ENCODE measurements at regions not wholly inside any gene's neighbourhood (a gene's known extent, or its start where the extent isn't known, plus 50 kb on each side); places are given as distances from the start of the nearest gene placed in this dataset.

DNA sequence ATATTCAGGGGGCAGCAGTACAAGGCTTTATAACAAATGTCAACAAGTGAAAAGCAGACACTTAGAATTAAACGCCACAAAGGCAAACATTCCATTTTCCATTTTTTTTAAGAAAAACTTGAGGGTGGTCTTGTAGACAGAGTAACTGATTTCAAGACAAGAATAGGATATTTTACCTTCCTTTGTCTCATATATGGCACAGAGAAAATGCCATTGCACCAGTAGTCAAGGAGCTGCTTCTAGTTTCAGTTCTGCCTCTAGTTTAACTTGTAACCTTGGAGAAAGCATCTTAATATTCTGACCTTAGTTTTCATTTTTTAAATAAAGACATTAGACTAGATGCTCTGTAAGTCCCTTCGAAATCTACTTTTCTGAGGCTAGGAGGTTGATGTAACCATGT lies 355.3 kb upstream of the KCNN2 start:
- no peak for TF ChIP-seq POLR2A (IDR thresholded peaks at IDR 0.05; ENCODE audit: low read length)
- TF ChIP-seq GATA1 (IDR thresholded peaks at IDR 0.05; ENCODE audit: low read depth, low read length): no peak

All from erythroblast (primary cell).